CD14-positive monocyte (primary cell): ENCODE measurements at regions not wholly inside any gene's neighbourhood (a gene's known extent, or its start where the extent isn't known, plus 50 kb on each side); places are given as distances from the start of the nearest gene placed in this dataset.

Experiments
- DNase-seq, 3 donors: peaks; one replicate each; pipeline ENCODE4 v3.0.0-alpha.2; 2011 to 2022
- H2AFZ ChIP-seq: 2 replicates; pipeline ENCODE4 v1.6.0; 2012; ENCODE audit warnings: mild to moderate bottlenecking, low read depth, low read length, inconsistent platforms; ENCODE audit not compliant: insufficient read depth, poor library complexity, severe bottlenecking
- H3K27ac ChIP-seq, 2 donors: 1 replicate in 1 of 2; 2 replicates in 1 of 2; pipeline ENCODE4 v1.5.1; 2012 to 2013; ENCODE audit warnings: low read length in 2 of 2, control low read depth in 1 of 2, inconsistent platforms in 1 of 2, low read depth in 1 of 2, mild to moderate bottlenecking in 1 of 2
- H3K27me3 ChIP-seq, 2 donors: one replicate each; pipeline versions ENCODE4 v1.6.0 to v1.6.1; 2011 to 2013; ENCODE audit warnings: low read length in 2 of 2; ENCODE audit not compliant: control insufficient read depth in 2 of 2, insufficient read depth in 2 of 2
- H3K36me3 ChIP-seq, 2 donors: replicated peaks in 1 of 2; 1 replicate in 1 of 2; 2 replicates in 1 of 2; pipeline versions ENCODE4 v1.5.1 to v1.6.1; 2012 to 2013; ENCODE audit warnings: low read length in 2 of 2, control low read depth in 1 of 2, inconsistent platforms in 1 of 2, mild to moderate bottlenecking in 1 of 2; ENCODE audit not compliant: insufficient read depth in 2 of 2, control insufficient read depth in 1 of 2
- H3K4me1 ChIP-seq, 2 donors: 1 replicate in 1 of 2; 2 replicates in 1 of 2; pipeline versions ENCODE4 v1.5.1 to v1.6.1; 2012 to 2013; ENCODE audit warnings: low read length in 2 of 2, control low read depth in 1 of 2, inconsistent platforms in 1 of 2, mild to moderate bottlenecking in 1 of 2, moderate library complexity in 1 of 2; ENCODE audit not compliant: insufficient read depth in 2 of 2, control insufficient read depth in 1 of 2
- H3K4me2 ChIP-seq: replicated peaks from 2 replicates; pipeline ENCODE3; 2012; ENCODE audit warnings: low read length, moderate library complexity, mild to moderate bottlenecking; ENCODE audit not compliant: poor library complexity, severe bottlenecking; ENCODE audit errors: extremely low read depth
- H3K4me3 ChIP-seq, 3 experiments: fragments of 200-600 bp in 1 of 3; sonication (generic) in 1 of 3; replicated peaks in 1 of 3; 1 replicate in 2 of 3; 2 replicates in 1 of 3; pipeline ENCODE4 v1.5.1; 2011 to 2013; ENCODE audit warnings: low read length in 3 of 3, mild to moderate bottlenecking in 3 of 3, control low read depth in 2 of 3, low read depth in 2 of 3, inconsistent platforms in 1 of 3, moderate library complexity in 1 of 3
- H3K79me2 ChIP-seq: 2 replicates; pipeline ENCODE4 v1.6.0; 2012; ENCODE audit warnings: mild to moderate bottlenecking, control low read depth, inconsistent platforms, low read length, moderate library complexity; ENCODE audit not compliant: insufficient read depth
- H3K9ac ChIP-seq: 2 replicates; pipeline ENCODE4 v1.6.0; 2017; ENCODE audit warnings: low read length, mild to moderate bottlenecking; ENCODE audit not compliant: insufficient read depth, poor library complexity, severe bottlenecking
- H3K9me3 ChIP-seq, 2 donors: replicated peaks in 1 of 2; 1 replicate in 1 of 2; 2 replicates in 1 of 2; pipeline versions ENCODE4 v1.5.1 to v1.6.1; 2012 to 2013; ENCODE audit warnings: low read length in 2 of 2, control low read depth in 1 of 2; ENCODE audit not compliant: control insufficient read depth in 1 of 2, insufficient read depth in 1 of 2
- H4K20me1 ChIP-seq: 2 replicates; pipeline ENCODE4 v1.6.0; 2012; ENCODE audit warnings: mild to moderate bottlenecking, low read length, control low read depth, moderate library complexity; ENCODE audit not compliant: insufficient read depth
- H3K27ac Mint-ChIP-seq, 7 donors: one replicate each; pipeline ENCODE4 v1.8.0; 2020; ENCODE audit warnings: mild to moderate bottlenecking in 7 of 7, mixed read lengths in 7 of 7, moderate library complexity in 6 of 7, inconsistent platforms in 2 of 7
- H3K27me3 Mint-ChIP-seq, 3 donors: one replicate each; pipeline ENCODE4 v1.8.0; 2021 to 2022; ENCODE audit warnings: low read depth in 3 of 3, mild to moderate bottlenecking in 3 of 3, mixed read lengths in 3 of 3, moderate library complexity in 3 of 3, inconsistent platforms in 1 of 3
- H3K36me3 Mint-ChIP-seq, 2 donors: one replicate each; pipeline ENCODE4 v1.8.0; 2020; ENCODE audit warnings: mixed read lengths in 2 of 2, inconsistent platforms in 1 of 2, mild to moderate bottlenecking in 1 of 2
- H3K4me1 Mint-ChIP-seq: one replicate; pipeline ENCODE4 v1.8.0; 2020; ENCODE audit warnings: mild to moderate bottlenecking, mixed read lengths
- H3K4me3 Mint-ChIP-seq, 2 donors: one replicate each; pipeline ENCODE4 v1.8.0; 2020; ENCODE audit warnings: mild to moderate bottlenecking in 2 of 2, mixed read lengths in 2 of 2, moderate library complexity in 1 of 2
- H3K9me3 Mint-ChIP-seq, 7 donors: one replicate each; pipeline ENCODE4 v1.8.0; 2020 to 2022; ENCODE audit warnings: mixed read lengths in 7 of 7, mild to moderate bottlenecking in 6 of 7, moderate library complexity in 6 of 7, inconsistent platforms in 2 of 7
- CTCF ChIP-seq: fragments of 200-600 bp; IDR thresholded peaks from one replicate; pipeline ENCODE4 v1.8.0; 2022; ENCODE audit warnings: antibody characterized with exemption, mild to moderate bottlenecking
- WGBS: methylation state at CpG from one replicate; pipeline ENCODE4 v1.1.5; 2013; ENCODE audit warnings: missing lambda C conversion rate; ENCODE audit not compliant: insufficient coverage; 5-methylcytosine and 5-hydroxymethylcytosine counted together
- intact Hi-C, 2 donors: fragments of 100-400 bp; cut with micrococcal nuclease; formaldehyde crosslinking; loops; one replicate each; pipeline versions ENCODE4 v1.15.0 to v1.15.1; 2023

DNA sequence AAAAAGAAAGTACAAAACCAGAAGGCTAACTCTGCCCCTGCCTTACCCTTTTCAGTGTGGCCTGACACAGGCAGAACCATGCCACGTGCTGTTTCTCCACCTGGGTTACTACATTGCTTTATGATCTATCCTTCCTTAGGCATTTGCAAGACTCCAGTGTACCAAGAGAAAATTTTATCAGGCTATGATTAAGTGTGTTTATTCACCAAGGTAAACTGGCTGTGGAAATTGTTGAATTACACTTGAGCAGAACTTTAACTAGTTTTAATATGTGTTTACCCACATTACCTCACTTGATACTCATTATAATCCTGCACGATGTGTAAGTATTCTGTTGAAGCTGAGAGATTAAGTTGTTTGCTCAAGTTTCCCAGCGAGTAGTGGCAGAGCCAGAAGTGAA lies 129.7 kb upstream of the MYOCD start:
- DNase-seq, result no peak
- Histone ChIP-seq H3K4me3 (no peak overlapping the region), H3K79me2 (no peaks in the 10 kb centered on the region), H3K4me2 (no peak overlapping the region), H3K4me1 (no peaks in the 10 kb centered on the region), H3K27ac (no peak overlapping the region), H3K9me3 (peaks cover 3% of the 10 kb centered on the region in 2 donors), H3K27me3 (no peaks in the 10 kb centered on the region), H2AFZ (no peak overlapping the region), H3K36me3 (no peaks in the 10 kb centered on the region), H4K20me1 (no peaks in the 10 kb centered on the region), H3K9ac (no peak overlapping the region)
- no peaks in the 10 kb centered on the region for H3K36me3 Mint-ChIP-seq
- H3K27me3 Mint-ChIP-seq, result peaks cover 0 to 1% (median 0%) of the 10 kb centered on the region in 3 donors
- H3K9me3 Mint-ChIP-seq, result peaks cover 0 to 10% (median 0%) of the 10 kb centered on the region in 7 donors
- WGBS, result no CpG with 5 or more reads among the region's 3 CpGs
- H3K4me3 Mint-ChIP-seq, result no peak overlapping the region
- intact Hi-C loops, result no loop called here
- H3K27ac Mint-ChIP-seq, result no peak overlapping the region
- H3K4me1 Mint-ChIP-seq, result no peaks in the 10 kb centered on the region
- no peak for TF ChIP-seq CTCF

GRCh38 chr17:12536472-12536871 lies 129.2 kb upstream of the MYOCD start:
- Mint-ChIP-seq H3K9me3 (peaks cover 0 to 10% (median 0%) of the 10 kb centered on the region in 7 donors), H3K4me1 (no peaks in the 10 kb centered on the region), H3K27ac (no peak overlapping the region), H3K4me3 (no peak overlapping the region), H3K36me3 (no peaks in the 10 kb centered on the region), H3K27me3 (peaks cover 0 to 1% (median 0%) of the 10 kb centered on the region in 3 donors)
- no peaks in the 10 kb centered on the region for H3K36me3 ChIP-seq
- no peaks in the 10 kb centered on the region for H3K4me1 ChIP-seq
- H3K4me2 ChIP-seq, result no peak overlapping the region
- no peaks in the 10 kb centered on the region for H3K27me3 ChIP-seq
- no peak overlapping the region for H3K9ac ChIP-seq
- H2AFZ ChIP-seq, result no peak overlapping the region
- no peak overlapping the region for H3K27ac ChIP-seq
- H3K4me3 ChIP-seq, result no peak overlapping the region
- no peaks in the 10 kb centered on the region for H4K20me1 ChIP-seq
- no peak for DNase-seq
- H3K79me2 ChIP-seq, result no peaks in the 10 kb centered on the region
- intact Hi-C loops, result no loop called here
- no peak for TF ChIP-seq CTCF
- H3K9me3 ChIP-seq, result peaks cover 3% of the 10 kb centered on the region in 2 donors
- no CpG with 5 or more reads among the region's 1 CpG for WGBS
